22Rv1 (cell line): ENCODE measurements at regions not wholly inside any gene's neighbourhood (a gene's known extent, or its start where the extent isn't known, plus 50 kb on each side); places are given as distances from the start of the nearest gene placed in this dataset.

Source experiments
- H3K27ac ChIP-seq: fragments of 450-650 bp; 2 replicates; pipeline ENCODE4 v1.5.1; 2017
- CTCF ChIP-seq: fragments of 450-650 bp; IDR thresholded peaks from 2 replicates; pipeline ENCODE4 v1.5.1; 2017; ENCODE audit warnings: mild to moderate bottlenecking
- ZFX ChIP-seq: fragments of 450-650 bp; IDR thresholded peaks from 2 replicates; pipeline ENCODE4 v1.6.1; 2017; ENCODE audit warnings: antibody characterized with exemption, borderline replicate concordance

- H3K27ac ChIP-seq = no peak overlapping the region
- no peak for TF ChIP-seq CTCF
- TF ChIP-seq ZFX = no peak
Observed at GRCh38 chr10:107623292-107623691, 458.8 kb upstream of the SORCS1 start.

DNA sequence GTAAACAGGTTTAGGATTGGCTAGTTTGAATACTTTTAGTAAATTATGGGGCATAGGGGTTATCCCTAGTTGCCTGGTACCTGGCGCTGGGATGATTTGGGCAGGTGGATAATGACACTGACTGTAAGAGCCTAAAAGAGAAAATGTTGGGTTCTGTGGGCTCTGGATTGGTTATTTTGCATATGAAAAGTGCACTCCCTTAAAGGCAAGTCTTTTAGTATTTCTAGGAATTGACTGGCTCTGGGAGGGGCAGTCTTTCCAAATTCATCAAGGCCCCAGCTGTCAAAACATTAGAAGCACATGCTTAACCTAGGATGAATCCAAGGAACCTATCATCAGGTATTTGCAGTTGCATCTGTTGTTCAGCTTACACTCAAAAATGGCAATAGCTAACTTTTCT is 454.6 kb upstream of the SORCS1 start:
- H3K27ac ChIP-seq = no peak overlapping the region
- TF ChIP-seq CTCF (no peak), ZFX (no peak)

- TF ChIP-seq CTCF = no peak
- no peak for TF ChIP-seq ZFX
- no peak overlapping the region for H3K27ac ChIP-seq
Observed at GRCh38 chr10:107618504-107618994, 454.0 kb upstream of the SORCS1 start.

- TF ChIP-seq ZFX = no peak
- TF ChIP-seq CTCF = no peak
- H3K27ac ChIP-seq = no peak overlapping the region
Observed at GRCh38 chr10:107616463-107617410, 452.2 kb upstream of the SORCS1 start.

- TF ChIP-seq ZFX (no peak), CTCF (no peak)
- H3K27ac ChIP-seq = no peak overlapping the region
Observed at GRCh38 chr10:107616031-107616430, 451.5 kb upstream of the SORCS1 start.

- H3K27ac ChIP-seq = no peak overlapping the region
- TF ChIP-seq ZFX = no peak
- TF ChIP-seq CTCF = no peak
Observed at GRCh38 chr10:107614939-107615685, 450.6 kb upstream of the SORCS1 start.

DNA sequence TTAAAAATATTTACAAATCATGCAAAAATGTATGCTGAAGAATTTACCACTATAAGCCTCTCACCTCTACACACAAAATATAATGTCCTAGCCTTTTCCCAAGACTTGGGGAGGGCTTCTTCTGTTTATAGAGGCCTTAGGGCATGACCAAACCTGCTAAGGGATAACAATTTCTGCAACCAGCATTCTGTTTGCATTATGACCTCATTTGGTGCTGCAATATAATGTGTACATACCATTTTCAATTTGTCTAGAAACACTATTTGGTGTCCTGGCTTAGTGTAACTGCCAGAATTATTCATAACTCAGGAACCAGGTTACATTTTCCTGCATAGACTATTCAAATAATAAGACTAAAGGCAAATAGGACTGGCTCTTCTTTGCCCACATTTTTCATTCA is 446.6 kb upstream of the SORCS1 start:
- 0 out of 2 replicates have a peak overlapping the region, but pooled peaks have one; percentile 6 for H3K27ac ChIP-seq
- TF ChIP-seq ZFX (no peak), CTCF (no peak)
